ENCODE measurements at regions not wholly inside any gene's neighbourhood (a gene's known extent, or its start where the extent isn't known, plus 50 kb on each side); places are given as distances from the start of the nearest gene placed in this dataset.

- no peak for DNase-seq (ENCODE audit: extremely low spot score, unreplicated experiment)
- Mint-ChIP-seq H3K4me3 (ENCODE audit: unreplicated experiment) (no peak overlapping the region), H3K36me3 (ENCODE audit: unreplicated experiment) (peaks cover 5% of the 10 kb centered on the region), H3K4me1 (ENCODE audit: unreplicated experiment) (peaks cover 22% of the 10 kb centered on the region), H3K9me3 (ENCODE audit: unreplicated experiment) (peaks cover 7% of the 10 kb centered on the region), H3K27ac (ENCODE audit: unreplicated experiment) (no peak overlapping the region), H3K27me3 (ENCODE audit: unreplicated experiment) (no peaks in the 10 kb centered on the region)
- no peak for TF ChIP-seq CTCF (IDR thresholded peaks at IDR 0.05)
Measured at GRCh38 chr15:39110746-39111145, 470.1 kb upstream of the THBS1 start.

- no peak overlapping the region for H3K4me3 Mint-ChIP-seq (ENCODE audit: unreplicated experiment)
- peaks cover 14% of the 10 kb centered on the region for H3K4me1 Mint-ChIP-seq (ENCODE audit: unreplicated experiment)
- no peak overlapping the region for H3K27ac Mint-ChIP-seq (ENCODE audit: unreplicated experiment)
- H3K36me3 Mint-ChIP-seq (ENCODE audit: unreplicated experiment) = peaks cover 9% of the 10 kb centered on the region
- TF ChIP-seq CTCF (IDR thresholded peaks at IDR 0.05) = no peak
- H3K9me3 Mint-ChIP-seq (ENCODE audit: unreplicated experiment) = peaks cover 23% of the 10 kb centered on the region
- H3K27me3 Mint-ChIP-seq (ENCODE audit: unreplicated experiment) = no peaks in the 10 kb centered on the region
- no peak for DNase-seq (ENCODE audit: extremely low spot score, unreplicated experiment)
Measured at GRCh38 chr15:39113741-39114140, 467.1 kb upstream of the THBS1 start.

GRCh38 chr15:39114690-39115378, 466.0 kb upstream of the THBS1 start:
- H3K4me1 Mint-ChIP-seq (ENCODE audit: unreplicated experiment) = peaks cover 15% of the 10 kb centered on the region
- no peak overlapping the region for H3K27ac Mint-ChIP-seq (ENCODE audit: unreplicated experiment)
- no peaks in the 10 kb centered on the region for H3K27me3 Mint-ChIP-seq (ENCODE audit: unreplicated experiment)
- no peak for TF ChIP-seq CTCF (IDR thresholded peaks at IDR 0.05)
- no peak overlapping the region for H3K4me3 Mint-ChIP-seq (ENCODE audit: unreplicated experiment)
- no peak for DNase-seq (ENCODE audit: extremely low spot score, unreplicated experiment)
- peaks cover 23% of the 10 kb centered on the region for H3K9me3 Mint-ChIP-seq (ENCODE audit: unreplicated experiment)
- H3K36me3 Mint-ChIP-seq (ENCODE audit: unreplicated experiment) = peaks cover 9% of the 10 kb centered on the region

GRCh38 chr15:39115379-39116057, 465.4 kb upstream of the THBS1 start:
- H3K9me3 Mint-ChIP-seq (ENCODE audit: unreplicated experiment) = peaks cover 21% of the 10 kb centered on the region
- peaks cover 13% of the 10 kb centered on the region for H3K4me1 Mint-ChIP-seq (ENCODE audit: unreplicated experiment)
- TF ChIP-seq CTCF (IDR thresholded peaks at IDR 0.05) = no peak
- no peak overlapping the region for H3K4me3 Mint-ChIP-seq (ENCODE audit: unreplicated experiment)
- H3K27me3 Mint-ChIP-seq (ENCODE audit: unreplicated experiment) = no peaks in the 10 kb centered on the region
- no peak overlapping the region for H3K27ac Mint-ChIP-seq (ENCODE audit: unreplicated experiment)
- no peak for DNase-seq (ENCODE audit: extremely low spot score, unreplicated experiment)
- peaks cover 9% of the 10 kb centered on the region for H3K36me3 Mint-ChIP-seq (ENCODE audit: unreplicated experiment)

- H3K27me3 Mint-ChIP-seq (ENCODE audit: unreplicated experiment) = no peaks in the 10 kb centered on the region
Measured at GRCh38 chr15:39118510-39118909, 462.4 kb upstream of the THBS1 start.

More at GRCh38 chr15:39118510-39118909, 462.4 kb upstream of the THBS1 start:
- peak overlapping the region; percentile 72 for H3K27ac Mint-ChIP-seq (ENCODE audit: unreplicated experiment)
- no peak overlapping the region for H3K4me3 Mint-ChIP-seq (ENCODE audit: unreplicated experiment)
- peaks cover 9% of the 10 kb centered on the region for H3K36me3 Mint-ChIP-seq (ENCODE audit: unreplicated experiment)
- H3K4me1 Mint-ChIP-seq (ENCODE audit: unreplicated experiment) = peaks cover 10% of the 10 kb centered on the region
- peaks cover 20% of the 10 kb centered on the region for H3K9me3 Mint-ChIP-seq (ENCODE audit: unreplicated experiment)
- no peak for DNase-seq (ENCODE audit: extremely low spot score, unreplicated experiment)
- no peak for TF ChIP-seq CTCF (IDR thresholded peaks at IDR 0.05)

All from osteocyte (in vitro differentiated cells).